Lower leg skin (tissue), 4 donors: ENCODE measurements at regions not wholly inside any gene's neighbourhood (a gene's known extent, or its start where the extent isn't known, plus 50 kb on each side); places are given as distances from the start of the nearest gene placed in this dataset.
A peak's percentile ranks its signal among the peaks of the same experiment; 100 is the strongest.

ENCODE experiments used
- DNase-seq, 2 donors: peaks; one replicate each; pipeline ENCODE4 v3.0.0-alpha.2; 2019; ENCODE audit warnings: low spot score in 2 of 2
- H3K4me3 ChIP-seq: fragments of 200-600 bp; sonication (generic); 2 replicates; pipeline ENCODE4 v1.5.1; 2017; ENCODE audit warnings: mild to moderate bottlenecking, low read depth; ENCODE audit not compliant: poor library complexity, severe bottlenecking
- CTCF ChIP-seq, 3 donors: fragments of 450-650 bp; IDR thresholded peaks; one replicate each; pipeline ENCODE4 v1.5.1; 2016; ENCODE audit warnings: antibody characterized with exemption in 3 of 3, mild to moderate bottlenecking in 3 of 3, moderate library complexity in 2 of 3
- POLR2A ChIP-seq, 2 donors: fragments of 450-650 bp; IDR thresholded peaks; one replicate each; pipeline ENCODE4 v1.6.1; 2016 to 2017; ENCODE audit warnings: antibody characterized with exemption in 2 of 2, mild to moderate bottlenecking in 1 of 2, moderate library complexity in 1 of 2
- WGBS, 2 donors: methylation state at CpG; one replicate each; pipeline ENCODE4 v1.1.5; 2018; 5-methylcytosine and 5-hydroxymethylcytosine counted together
- intact Hi-C: fragments of 100-400 bp; cut with DNase I; formaldehyde crosslinking; loops from one replicate; pipeline ENCODE4 v1.15.0; 2023; ENCODE audit warnings: low total_unique reads

DNA sequence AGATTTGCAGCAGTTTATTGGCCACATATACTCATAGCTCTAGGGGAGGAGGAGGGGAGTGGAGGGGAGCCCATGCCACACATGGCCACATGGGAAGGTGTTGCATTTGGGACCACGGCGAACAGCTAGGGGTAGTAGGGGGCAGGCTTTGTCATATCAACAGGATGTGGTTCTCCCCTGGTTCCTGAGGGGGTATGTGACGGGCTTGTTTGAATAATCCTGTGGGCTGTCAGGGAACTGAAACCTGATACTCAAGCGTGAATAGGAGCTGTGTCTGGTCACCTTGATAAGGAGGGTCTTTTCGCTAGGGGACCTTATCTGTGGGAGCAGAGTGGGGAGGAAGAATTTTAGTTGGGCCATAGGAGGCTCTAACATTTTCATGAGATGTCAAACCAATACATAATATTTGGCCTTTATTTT lies 264.7 kb downstream of the CTH start:
- no peak for DNase-seq
- no peak overlapping the region for H3K4me3 ChIP-seq
- 63 to 64% methylated on average over 5 of the region's 5 CpGs for whole genome bisulfite sequencing, 2 donors
- no peak for TF ChIP-seq CTCF (IDR thresholded peaks at IDR 0.05)
- no peak for TF ChIP-seq POLR2A (IDR thresholded peaks at IDR 0.05)
- intact Hi-C loops = no loop called here

GRCh38 chr1:70685300-70686286 lies 274.5 kb downstream of the CTH start:
- WGBS, 2 donors = 76 to 78% methylated on average over 13 of the region's 13 CpGs
- TF ChIP-seq CTCF (IDR thresholded peaks at IDR 0.05) (peak in 1 of 3 donors; percentile 24), POLR2A (IDR thresholded peaks at IDR 0.05) (no peak)
- DNase-seq = peak; percentile 68 to 88
- intact Hi-C loops = no loop called here
- no peak overlapping the region for H3K4me3 ChIP-seq

GRCh38 chr1:70688580-70688979 lies 277.5 kb downstream of the CTH start:
- no peak for DNase-seq
- TF ChIP-seq POLR2A (IDR thresholded peaks at IDR 0.05) = no peak
- no peak for TF ChIP-seq CTCF (IDR thresholded peaks at IDR 0.05)
- 74 to 91% methylated on average over 1 of the region's 1 CpG for WGBS, 2 donors
- intact Hi-C loops = no loop called here
- no peak overlapping the region for H3K4me3 ChIP-seq

GRCh38 chr1:70706381-70707037 lies 295.4 kb downstream of the CTH start:
- no peak for TF ChIP-seq CTCF (IDR thresholded peaks at IDR 0.05)
- no peak for TF ChIP-seq POLR2A (IDR thresholded peaks at IDR 0.05)
- H3K4me3 ChIP-seq = no peak overlapping the region
- intact Hi-C loops = no loop called here
- DNase-seq = peak in 1 of 2 donors; percentile 84
- WGBS, 2 donors = 12 to 16% methylated on average over 33 of the region's 33 CpGs

DNA sequence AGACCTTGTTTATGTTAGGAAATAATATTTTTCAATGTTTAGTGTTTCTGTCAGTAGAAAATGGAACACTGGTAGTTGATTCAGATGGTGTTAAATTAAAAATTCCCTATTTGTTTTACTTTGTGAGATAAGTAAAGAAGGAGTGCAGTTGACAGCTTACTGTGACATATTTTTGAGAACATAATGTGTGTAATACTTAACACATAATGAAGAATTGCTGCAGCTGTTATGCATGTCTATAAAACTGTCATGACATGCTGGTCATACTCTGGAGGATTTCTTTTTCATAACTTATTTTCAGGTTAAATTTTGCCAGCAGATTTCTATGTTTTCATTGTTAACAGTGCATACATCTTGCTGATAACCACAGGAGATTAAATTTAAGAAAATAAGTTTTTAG lies 296.1 kb downstream of the CTH start:
- intact Hi-C loops = no loop called here
- no peak for TF ChIP-seq CTCF (IDR thresholded peaks at IDR 0.05)
- no peak for TF ChIP-seq POLR2A (IDR thresholded peaks at IDR 0.05)
- H3K4me3 ChIP-seq = no peak overlapping the region
- DNase-seq = no peak
